IMR-90 (cell line): ENCODE measurements at regions not wholly inside any gene's neighbourhood (a gene's known extent, or its start where the extent isn't known, plus 50 kb on each side); places are given as distances from the start of the nearest gene placed in this dataset.
"Not testable (repeated sequence)": the region's sequence is repeated elsewhere in the genome, so short reads cannot be mapped to it uniquely, and the experiment has no call there.

ENCODE experiments used
- ATAC-seq: fragments of 200-7000 bp; cut with Tn5 transposase; 2 replicates; pipeline ENCODE4 v1.9.1; 2020; ENCODE audit warnings: low read depth, mild to moderate bottlenecking, moderate library complexity
- BruUV-seq: library from RNA; stranded (reverse); fragments of 400-500 nt; replicated peaks from 2 replicates; lab custom pipeline; 2021; lab: Mats Ljungman, UMichigan
- CTCF ChIA-PET: fragments of 300-600 bp; formaldehyde crosslinking; extraction: SDS; loops from one replicate; lab custom pipeline; 2021; ENCODE audit warnings: antibody characterized with exemption; lab: Yijun Ruan, JAX
- POLR2A ChIA-PET: fragments of 300-600 bp; sonication (Branson Sonifier 250); formaldehyde crosslinking; loops from one replicate; lab custom pipeline; 2022; ENCODE audit warnings: antibody characterized with exemption; ENCODE audit not compliant: unreplicated experiment; lab: Charles Lee
- DNase-seq: peaks from one replicate; pipeline ENCODE4 v3.0.0; 2013
- H2AFZ ChIP-seq: replicated peaks from 2 replicates; pipeline ENCODE3; 2013; ENCODE audit warnings: low read length, mild to moderate bottlenecking; ENCODE audit not compliant: poor library complexity
- H2AK5ac ChIP-seq: 2 replicates; pipeline ENCODE4 v1.6.1; 2013; ENCODE audit warnings: low read depth, low read length, inconsistent platforms
- H2AK9ac ChIP-seq: replicated peaks from 2 replicates; pipeline ENCODE3; 2013; ENCODE audit warnings: mild to moderate bottlenecking, low read depth, low read length, moderate library complexity; ENCODE audit not compliant: poor library complexity
- H2BK120ac ChIP-seq: 2 replicates; pipeline ENCODE4 v1.6.1; 2013; ENCODE audit warnings: low read depth, low read length, inconsistent platforms
- H2BK15ac ChIP-seq: 3 replicates; pipeline ENCODE4 v1.6.1; 2013; ENCODE audit warnings: low read depth, low read length, inconsistent platforms
- H2BK20ac ChIP-seq: 2 replicates; pipeline ENCODE4 v1.6.1; 2013; ENCODE audit warnings: low read depth, mild to moderate bottlenecking, inconsistent platforms, low read length, moderate library complexity
- H2BK5ac ChIP-seq: 2 replicates; pipeline ENCODE4 v1.6.1; 2013; ENCODE audit warnings: mild to moderate bottlenecking, low read depth, low read length, inconsistent platforms; ENCODE audit not compliant: poor library complexity, severe bottlenecking
- H3K14ac ChIP-seq: replicated peaks from 2 replicates; pipeline ENCODE4 v1.6.1; 2013; ENCODE audit warnings: low read depth, low read length, inconsistent platforms
- H3K18ac ChIP-seq: 2 replicates; pipeline ENCODE4 v1.6.1; 2013; ENCODE audit warnings: low read depth, low read length, control low read depth
- H3K23ac ChIP-seq: 2 replicates; pipeline ENCODE4 v1.6.1; 2013; ENCODE audit warnings: low read depth, low read length, inconsistent platforms
- H3K27ac ChIP-seq: 2 replicates; pipeline ENCODE4 v1.5.1; 2013; ENCODE audit warnings: mild to moderate bottlenecking, control low read depth, low read length; ENCODE audit not compliant: insufficient read depth
- H3K27me3 ChIP-seq: 2 replicates; pipeline ENCODE4 v1.6.1; 2013; ENCODE audit warnings: low read length; ENCODE audit not compliant: control insufficient read depth, insufficient read depth
- H3K36me3 ChIP-seq: 2 replicates; pipeline ENCODE4 v1.6.1; 2013; ENCODE audit warnings: low read length, mixed read lengths; ENCODE audit not compliant: control insufficient read depth, insufficient read depth
- H3K4ac ChIP-seq: 2 replicates; pipeline ENCODE4 v1.6.1; 2013; ENCODE audit warnings: low read depth, low read length, inconsistent platforms
- H3K4me1 ChIP-seq: 2 replicates; pipeline ENCODE4 v1.6.1; 2013; ENCODE audit warnings: low read length, mixed read lengths; ENCODE audit not compliant: control insufficient read depth, insufficient read depth
- H3K4me2 ChIP-seq: 2 replicates; pipeline ENCODE4 v1.6.1; 2013; ENCODE audit warnings: low read depth, mild to moderate bottlenecking, control low read depth, low read length, moderate library complexity
- H3K4me3 ChIP-seq: 2 replicates; pipeline ENCODE4 v1.5.1; 2013; ENCODE audit warnings: low read depth, mild to moderate bottlenecking, control low read depth, low read length, moderate library complexity; ENCODE audit not compliant: insufficient read depth
- H3K56ac ChIP-seq: 2 replicates; pipeline ENCODE4 v1.6.1; 2013; ENCODE audit warnings: low read length, inconsistent platforms; ENCODE audit not compliant: insufficient read depth; ENCODE audit errors: extremely low read depth
- H3K79me1 ChIP-seq, 2 experiments: 2 replicates each; pipeline ENCODE4 v1.6.1; 2013; ENCODE audit warnings: low read length in 2 of 2, inconsistent platforms in 1 of 2, low read depth in 1 of 2
- H3K9ac ChIP-seq: 2 replicates; pipeline ENCODE4 v1.6.1; 2013; ENCODE audit warnings: low read depth, low read length, control low read depth
- H3K9me1 ChIP-seq: 2 replicates; pipeline ENCODE4 v1.6.1; 2013; ENCODE audit warnings: low read length, inconsistent platforms; ENCODE audit not compliant: insufficient read depth
- H3K9me3 ChIP-seq: 2 replicates; pipeline ENCODE4 v1.6.1; 2013; ENCODE audit warnings: low read length; ENCODE audit not compliant: control insufficient read depth, insufficient read depth
- H4K20me1 ChIP-seq: 2 replicates; pipeline ENCODE4 v1.6.1; 2013; ENCODE audit warnings: low read length, inconsistent platforms; ENCODE audit not compliant: insufficient read depth
- H4K5ac ChIP-seq: 2 replicates; pipeline ENCODE4 v1.6.1; 2013; ENCODE audit warnings: mild to moderate bottlenecking, low read depth, low read length, control low read depth
- H4K8ac ChIP-seq, 2 experiments: 2 replicates each; pipeline ENCODE4 v1.6.1; 2013; ENCODE audit warnings: low read depth in 2 of 2, low read length in 2 of 2, control low read depth in 1 of 2, inconsistent platforms in 1 of 2
- H4K91ac ChIP-seq: 2 replicates; pipeline ENCODE4 v1.6.1; 2013; ENCODE audit warnings: low read depth, low read length, inconsistent platforms; ENCODE audit not compliant: insufficient read depth
- WGBS, 2 experiments: methylation state at CpG; one replicate each; pipeline versions ENCODE4 v1.1.5 to v1.1.7; 2013; ENCODE audit warnings: missing lambda C conversion rate in 2 of 2; ENCODE audit not compliant: insufficient read length in 1 of 2; ENCODE audit errors: extremely low coverage in 2 of 2; 5-methylcytosine and 5-hydroxymethylcytosine counted together
- dilution Hi-C: fragments of 300-500 bp; cut with HindIII; formaldehyde crosslinking; loops from one replicate; pipeline ENCODE4 v1.14.3; 2018; ENCODE audit warnings: low sequenced_read_pairs; ENCODE audit not compliant: unreplicated experiment
- in situ Hi-C: fragments of 300-500 bp; cut with MboI; formaldehyde crosslinking; loops from 3 replicates; pipeline ENCODE4 v1.14.3; 2019; ENCODE audit warnings: low sequenced_read_pairs, inconsistent platforms, mixed read lengths
- intact Hi-C: fragments of 100-400 bp; cut with micrococcal nuclease; formaldehyde crosslinking; loops from 2 replicates; pipeline ENCODE4 v1.10.0; 2022

GRCh38 chr1:206387631-206388030 is 82.6 kb upstream of the IKBKE start:
- H4K8ac ChIP-seq, H2BK15ac ChIP-seq, CTCF ChIA-PET, H4K91ac ChIP-seq, H2AK9ac ChIP-seq, H3K36me3 ChIP-seq, H3K4me3 ChIP-seq, H3K56ac ChIP-seq, H2AFZ ChIP-seq, H3K27me3 ChIP-seq, H4K5ac ChIP-seq, H2BK5ac ChIP-seq, H3K14ac ChIP-seq, H4K20me1 ChIP-seq, H2BK120ac ChIP-seq, H3K9me1 ChIP-seq, H3K18ac ChIP-seq, H3K79me1 ChIP-seq, H2AK5ac ChIP-seq, DNase-seq, H3K4me2 ChIP-seq, H3K23ac ChIP-seq, H3K27ac ChIP-seq, BruUV-seq, H2BK20ac ChIP-seq, intact Hi-C loops, H3K4ac ChIP-seq, in situ Hi-C loops, H3K4me1 ChIP-seq, H3K9me3 ChIP-seq, dilution Hi-C loops, POLR2A ChIA-PET, H3K9ac ChIP-seq: not testable (repeated sequence)
- no CpG with 5 or more reads among the region's 5 CpGs for WGBS, 2 experiments
- ATAC-seq, result peak; percentile 17; the same call in 1 of the 2 replicates

- H3K27ac ChIP-seq, CTCF ChIA-PET: not testable (repeated sequence)
These were observed 78.4 kb upstream of the IKBKE start for GRCh38 chr1:206391903-206392302.

More at GRCh38 chr1:206391903-206392302, 78.4 kb upstream of the IKBKE start:
- H2AK5ac ChIP-seq, H4K5ac ChIP-seq, ATAC-seq, dilution Hi-C loops, intact Hi-C loops, H2BK15ac ChIP-seq, H3K4ac ChIP-seq, H2BK120ac ChIP-seq, H2BK5ac ChIP-seq, H2BK20ac ChIP-seq, POLR2A ChIA-PET, H4K8ac ChIP-seq, H3K4me3 ChIP-seq, H3K14ac ChIP-seq, in situ Hi-C loops, H2AFZ ChIP-seq, DNase-seq, H2AK9ac ChIP-seq, H3K56ac ChIP-seq, H3K79me1 ChIP-seq, H3K9ac ChIP-seq, H3K36me3 ChIP-seq, H4K20me1 ChIP-seq, H3K27me3 ChIP-seq, H3K9me1 ChIP-seq, H3K4me2 ChIP-seq, H3K9me3 ChIP-seq, H3K18ac ChIP-seq, H3K23ac ChIP-seq, BruUV-seq, H3K4me1 ChIP-seq, H4K91ac ChIP-seq: not testable (repeated sequence)
- WGBS, 2 experiments, result no CpG with 5 or more reads among the region's 2 CpGs
